ENCODE measurements at regions not wholly inside any gene's neighbourhood (a gene's known extent, or its start where the extent isn't known, plus 50 kb on each side); places are given as distances from the start of the nearest gene placed in this dataset.

DNA sequence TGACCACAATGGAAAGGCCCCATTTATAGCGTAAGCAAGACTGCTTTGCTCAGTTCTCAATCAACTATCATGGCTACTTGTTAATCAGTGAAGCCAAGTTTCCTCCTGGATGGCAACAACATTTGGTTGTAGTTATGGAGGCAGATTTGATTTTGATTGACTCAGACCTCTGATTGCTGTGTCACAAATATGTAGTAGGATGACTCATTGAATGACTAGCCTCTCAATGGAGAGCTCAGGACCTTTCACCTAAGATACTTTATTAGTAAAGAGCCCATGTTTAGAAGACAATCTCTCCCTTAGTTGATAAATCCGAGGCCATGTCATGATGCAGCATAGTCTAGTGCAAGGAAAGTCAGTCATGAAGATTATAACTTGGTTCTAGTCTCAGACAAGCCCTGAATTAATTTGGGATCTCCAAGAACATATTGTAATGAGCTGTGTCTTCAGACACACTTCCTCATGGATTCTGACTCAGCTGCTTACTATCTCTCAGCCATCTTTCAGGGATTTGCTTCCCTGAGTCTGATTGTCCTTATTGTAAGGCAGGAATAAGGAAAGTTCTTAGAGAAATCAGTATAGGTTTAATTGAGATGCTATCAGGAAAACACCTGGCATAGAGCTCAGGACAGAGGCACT, 397.4 kb upstream of the TMCO5A start:
- Mint-ChIP-seq H3K4me3 (ENCODE audit: unreplicated experiment) (no peak overlapping the region), H3K27me3 (ENCODE audit: unreplicated experiment) (peaks cover 7% of the 10 kb centered on the region), H3K27ac (ENCODE audit: unreplicated experiment) (no peak overlapping the region), H3K4me1 (ENCODE audit: unreplicated experiment) (no peaks in the 10 kb centered on the region), H3K36me3 (ENCODE audit: unreplicated experiment) (no peaks in the 10 kb centered on the region), H3K9me3 (ENCODE audit: unreplicated experiment) (peaks cover 7% of the 10 kb centered on the region)
- DNase-seq (ENCODE audit: extremely low spot score, unreplicated experiment) = no peak
- TF ChIP-seq, protein P1, sequence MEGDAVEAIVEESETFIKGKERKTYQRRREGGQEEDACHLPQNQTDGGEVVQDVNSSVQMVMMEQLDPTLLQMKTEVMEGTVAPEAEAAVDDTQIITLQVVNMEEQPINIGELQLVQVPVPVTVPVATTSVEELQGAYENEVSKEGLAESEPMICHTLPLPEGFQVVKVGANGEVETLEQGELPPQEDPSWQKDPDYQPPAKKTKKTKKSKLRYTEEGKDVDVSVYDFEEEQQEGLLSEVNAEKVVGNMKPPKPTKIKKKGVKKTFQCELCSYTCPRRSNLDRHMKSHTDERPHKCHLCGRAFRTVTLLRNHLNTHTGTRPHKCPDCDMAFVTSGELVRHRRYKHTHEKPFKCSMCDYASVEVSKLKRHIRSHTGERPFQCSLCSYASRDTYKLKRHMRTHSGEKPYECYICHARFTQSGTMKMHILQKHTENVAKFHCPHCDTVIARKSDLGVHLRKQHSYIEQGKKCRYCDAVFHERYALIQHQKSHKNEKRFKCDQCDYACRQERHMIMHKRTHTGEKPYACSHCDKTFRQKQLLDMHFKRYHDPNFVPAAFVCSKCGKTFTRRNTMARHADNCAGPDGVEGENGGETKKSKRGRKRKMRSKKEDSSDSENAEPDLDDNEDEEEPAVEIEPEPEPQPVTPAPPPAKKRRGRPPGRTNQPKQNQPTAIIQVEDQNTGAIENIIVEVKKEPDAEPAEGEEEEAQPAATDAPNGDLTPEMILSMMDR (IDR thresholded peaks at IDR 0.05) = no peak

- Mint-ChIP-seq H3K4me1 (ENCODE audit: unreplicated experiment) (no peaks in the 10 kb centered on the region), H3K9me3 (ENCODE audit: unreplicated experiment) (peaks cover 7% of the 10 kb centered on the region), H3K4me3 (ENCODE audit: unreplicated experiment) (no peak overlapping the region), H3K27ac (ENCODE audit: unreplicated experiment) (no peak overlapping the region), H3K36me3 (ENCODE audit: unreplicated experiment) (no peaks in the 10 kb centered on the region), H3K27me3 (ENCODE audit: unreplicated experiment) (peaks cover 10% of the 10 kb centered on the region)
- TF ChIP-seq, protein P1 (IDR thresholded peaks at IDR 0.05) = no peak
- no peak for DNase-seq (ENCODE audit: extremely low spot score, unreplicated experiment)
Observed at GRCh38 chr15:37537802-37538201, 396.6 kb upstream of the TMCO5A start.

- H3K4me3 Mint-ChIP-seq (ENCODE audit: unreplicated experiment) = no peak overlapping the region
- H3K4me1 Mint-ChIP-seq (ENCODE audit: unreplicated experiment) = no peaks in the 10 kb centered on the region
- H3K27ac Mint-ChIP-seq (ENCODE audit: unreplicated experiment) = no peak overlapping the region
- TF ChIP-seq, protein P1 (IDR thresholded peaks at IDR 0.05) = no peak
- peaks cover 4% of the 10 kb centered on the region for H3K27me3 Mint-ChIP-seq (ENCODE audit: unreplicated experiment)
- no peak for DNase-seq (ENCODE audit: extremely low spot score, unreplicated experiment)
- no peaks in the 10 kb centered on the region for H3K36me3 Mint-ChIP-seq (ENCODE audit: unreplicated experiment)
- H3K9me3 Mint-ChIP-seq (ENCODE audit: unreplicated experiment) = no peaks in the 10 kb centered on the region
Observed at GRCh38 chr15:37548116-37548515, 386.3 kb upstream of the TMCO5A start.

DNA sequence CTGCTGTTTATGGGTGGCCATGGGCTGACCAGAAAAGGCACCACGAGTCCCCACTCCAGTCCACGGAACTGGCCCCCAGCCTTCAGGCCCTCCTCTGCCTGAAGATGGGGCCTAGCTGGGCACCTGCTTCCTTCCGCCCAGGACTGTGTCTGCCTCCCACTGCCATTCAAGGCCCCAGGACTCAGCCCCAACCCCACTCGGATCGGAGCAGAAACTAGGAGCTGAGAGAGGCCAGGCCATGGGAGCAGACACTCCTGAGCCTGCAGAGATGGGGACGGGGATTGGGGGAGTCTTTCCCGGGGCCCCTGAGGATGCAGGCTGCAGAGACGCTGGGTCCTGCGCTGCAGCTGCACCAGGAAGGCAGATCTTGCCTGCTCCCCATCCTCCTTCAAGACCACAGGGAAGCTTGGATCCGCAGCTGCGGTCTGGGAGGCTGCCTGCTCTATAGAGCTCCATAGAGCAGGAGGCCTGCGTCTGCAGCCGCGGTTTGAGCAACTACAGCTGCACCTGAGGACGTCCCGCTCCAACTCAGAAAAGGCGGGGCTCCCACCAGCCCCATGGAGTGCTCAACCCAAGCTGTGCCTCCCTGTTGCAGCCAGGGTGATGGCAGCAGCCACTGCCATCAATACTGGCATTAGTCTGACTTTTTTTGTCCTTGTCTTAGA, 383.9 kb upstream of the TMCO5A start:
- Mint-ChIP-seq H3K36me3 (ENCODE audit: unreplicated experiment) (no peaks in the 10 kb centered on the region), H3K9me3 (ENCODE audit: unreplicated experiment) (no peaks in the 10 kb centered on the region), H3K27ac (ENCODE audit: unreplicated experiment) (no peak overlapping the region), H3K27me3 (ENCODE audit: unreplicated experiment) (peaks cover 6% of the 10 kb centered on the region), H3K4me1 (ENCODE audit: unreplicated experiment) (no peaks in the 10 kb centered on the region), H3K4me3 (ENCODE audit: unreplicated experiment) (no peak overlapping the region)
- TF ChIP-seq, protein P1 (IDR thresholded peaks at IDR 0.05) = no peak
- DNase-seq (ENCODE audit: extremely low spot score, unreplicated experiment) = no peak

- H3K36me3 Mint-ChIP-seq (ENCODE audit: unreplicated experiment) = no peaks in the 10 kb centered on the region
- no peak for DNase-seq (ENCODE audit: extremely low spot score, unreplicated experiment)
- H3K27me3 Mint-ChIP-seq (ENCODE audit: unreplicated experiment) = peaks cover 5% of the 10 kb centered on the region
- TF ChIP-seq, protein P1 (IDR thresholded peaks at IDR 0.05) = no peak
- H3K27ac Mint-ChIP-seq (ENCODE audit: unreplicated experiment) = no peak overlapping the region
- H3K9me3 Mint-ChIP-seq (ENCODE audit: unreplicated experiment) = no peaks in the 10 kb centered on the region
- no peak overlapping the region for H3K4me3 Mint-ChIP-seq (ENCODE audit: unreplicated experiment)
- no peaks in the 10 kb centered on the region for H3K4me1 Mint-ChIP-seq (ENCODE audit: unreplicated experiment)
Observed at GRCh38 chr15:37572401-37572800, 362.0 kb upstream of the TMCO5A start.

All from osteocyte (in vitro differentiated cells).